Type B pancreatic cell (in vitro differentiated cells): ENCODE measurements at regions not wholly inside any gene's neighbourhood (a gene's known extent, or its start where the extent isn't known, plus 50 kb on each side); places are given as distances from the start of the nearest gene placed in this dataset.

Experiments
- DNase-seq: peaks from one replicate; pipeline ENCODE4 v3.0.0; 2021; ENCODE audit warnings: mixed read lengths; ENCODE audit not compliant: unreplicated experiment; ENCODE audit errors: extremely low spot score
- H3K27ac Mint-ChIP-seq: 2 replicates; pipeline ENCODE4 v1.8.0; 2021; ENCODE audit warnings: mild to moderate bottlenecking, mixed read lengths
- H3K27me3 Mint-ChIP-seq: 2 replicates; pipeline ENCODE4 v1.8.0; 2021; ENCODE audit warnings: mixed read lengths
- H3K36me3 Mint-ChIP-seq: 2 replicates; pipeline ENCODE4 v1.8.0; 2021; ENCODE audit warnings: mixed read lengths
- H3K4me1 Mint-ChIP-seq: one replicate; pipeline ENCODE4 v1.8.0; 2021; ENCODE audit warnings: mixed read lengths; ENCODE audit not compliant: unreplicated experiment
- H3K4me3 Mint-ChIP-seq: 2 replicates; pipeline ENCODE4 v1.8.0; 2021; ENCODE audit warnings: mild to moderate bottlenecking, mixed read lengths
- H3K9me3 Mint-ChIP-seq: 2 replicates; pipeline ENCODE4 v1.8.0; 2021; ENCODE audit warnings: mixed read lengths
- TF ChIP-seq, protein P1 (sequence below): fragments of 200-600 bp; sonication (generic); conservative IDR thresholded peaks from 2 replicates; pipeline ENCODE4 v1.5.0; 2021; ENCODE audit warnings: antibody characterized with exemption, mild to moderate bottlenecking

DNA sequence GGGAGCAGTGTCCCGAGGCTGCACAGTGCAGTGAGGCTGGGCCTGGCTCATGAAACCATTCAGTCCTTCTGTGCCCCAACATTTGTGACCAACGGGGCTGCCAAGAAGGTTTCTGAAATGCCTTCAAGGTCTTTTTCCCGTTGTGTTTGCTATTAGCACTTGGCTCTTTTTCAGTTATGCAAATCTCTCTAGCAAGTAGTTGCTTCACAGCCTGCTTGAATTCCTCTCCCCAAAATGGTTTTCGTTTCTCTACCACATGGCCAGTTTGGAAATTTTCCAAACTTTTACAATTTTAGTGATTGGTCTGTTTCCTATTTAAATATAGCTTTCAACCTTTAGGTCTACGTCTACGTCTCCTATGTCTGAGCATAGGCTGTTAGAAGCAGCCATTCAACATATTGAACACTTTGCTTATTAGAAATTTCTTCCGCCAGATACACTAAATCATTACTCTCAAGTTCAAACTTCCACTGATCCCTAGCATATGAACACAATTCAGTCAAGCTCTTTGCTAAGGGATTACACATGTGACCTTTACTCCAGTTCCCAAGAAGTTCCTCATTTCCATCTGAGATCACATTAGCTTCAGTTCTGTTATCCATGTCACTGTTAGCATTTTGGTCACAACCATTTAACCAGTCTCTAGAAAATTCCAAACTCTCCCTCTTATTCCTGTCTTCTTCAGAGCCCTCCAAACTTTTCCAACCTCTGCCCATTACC lies 901.8 kb downstream of the GLUD2 start:
- H3K4me3 Mint-ChIP-seq, result no peak overlapping the region
- H3K36me3 Mint-ChIP-seq, result no peaks in the 10 kb centered on the region
- no peaks in the 10 kb centered on the region for H3K9me3 Mint-ChIP-seq
- TF ChIP-seq, protein P1, sequence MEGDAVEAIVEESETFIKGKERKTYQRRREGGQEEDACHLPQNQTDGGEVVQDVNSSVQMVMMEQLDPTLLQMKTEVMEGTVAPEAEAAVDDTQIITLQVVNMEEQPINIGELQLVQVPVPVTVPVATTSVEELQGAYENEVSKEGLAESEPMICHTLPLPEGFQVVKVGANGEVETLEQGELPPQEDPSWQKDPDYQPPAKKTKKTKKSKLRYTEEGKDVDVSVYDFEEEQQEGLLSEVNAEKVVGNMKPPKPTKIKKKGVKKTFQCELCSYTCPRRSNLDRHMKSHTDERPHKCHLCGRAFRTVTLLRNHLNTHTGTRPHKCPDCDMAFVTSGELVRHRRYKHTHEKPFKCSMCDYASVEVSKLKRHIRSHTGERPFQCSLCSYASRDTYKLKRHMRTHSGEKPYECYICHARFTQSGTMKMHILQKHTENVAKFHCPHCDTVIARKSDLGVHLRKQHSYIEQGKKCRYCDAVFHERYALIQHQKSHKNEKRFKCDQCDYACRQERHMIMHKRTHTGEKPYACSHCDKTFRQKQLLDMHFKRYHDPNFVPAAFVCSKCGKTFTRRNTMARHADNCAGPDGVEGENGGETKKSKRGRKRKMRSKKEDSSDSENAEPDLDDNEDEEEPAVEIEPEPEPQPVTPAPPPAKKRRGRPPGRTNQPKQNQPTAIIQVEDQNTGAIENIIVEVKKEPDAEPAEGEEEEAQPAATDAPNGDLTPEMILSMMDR, result no peak
- H3K27ac Mint-ChIP-seq, result no peak overlapping the region
- no peaks in the 10 kb centered on the region for H3K4me1 Mint-ChIP-seq
- no peaks in the 10 kb centered on the region for H3K27me3 Mint-ChIP-seq
- DNase-seq, result no peak

DNA sequence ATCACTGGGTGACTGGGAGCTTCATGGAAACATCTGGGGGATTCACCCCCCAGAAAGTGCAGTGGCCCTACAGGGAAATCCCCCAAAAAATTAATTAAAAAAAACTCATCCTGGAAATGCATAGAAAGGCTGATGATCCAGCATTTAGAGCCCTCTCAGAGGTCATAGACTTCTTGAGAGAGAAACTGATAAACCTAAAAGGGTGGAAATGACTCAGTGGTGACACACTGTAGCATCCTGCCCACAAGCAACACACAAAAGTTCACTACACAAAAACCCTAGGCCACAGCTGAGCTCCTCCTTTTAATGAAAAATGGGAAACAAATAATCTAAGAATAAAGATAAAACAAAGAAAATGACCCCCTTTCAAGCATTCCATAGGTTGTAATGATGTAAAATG lies 911.5 kb downstream of the GLUD2 start:
- no peaks in the 10 kb centered on the region for H3K36me3 Mint-ChIP-seq
- no peaks in the 10 kb centered on the region for H3K4me1 Mint-ChIP-seq
- no peak overlapping the region for H3K4me3 Mint-ChIP-seq
- peaks cover 11% of the 10 kb centered on the region for H3K9me3 Mint-ChIP-seq
- DNase-seq, result no peak
- no peak overlapping the region for H3K27ac Mint-ChIP-seq
- no peaks in the 10 kb centered on the region for H3K27me3 Mint-ChIP-seq
- TF ChIP-seq, protein P1, result no peak

DNA sequence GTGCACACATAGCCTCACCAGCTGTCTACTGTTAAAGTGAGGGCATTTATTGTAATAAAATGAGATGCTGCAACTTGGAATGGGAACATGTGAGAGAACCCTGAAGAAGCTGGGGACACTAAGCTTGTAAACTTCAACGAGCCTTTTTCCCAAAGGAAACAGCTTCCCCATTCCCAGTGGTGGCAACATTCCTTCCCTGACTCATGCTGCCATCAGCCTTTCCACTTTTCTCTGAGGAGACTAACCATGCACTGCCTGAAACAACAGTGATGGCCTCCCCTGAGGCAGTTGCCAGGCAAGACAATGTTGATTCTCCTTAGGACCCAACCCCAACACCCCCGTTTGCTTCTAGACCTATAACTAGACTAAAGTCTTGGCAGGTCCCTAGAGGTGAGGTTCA lies 928.3 kb downstream of the GLUD2 start:
- H3K27me3 Mint-ChIP-seq, result no peaks in the 10 kb centered on the region
- no peak for DNase-seq
- TF ChIP-seq, protein P1, result no peak
- H3K4me1 Mint-ChIP-seq, result no peaks in the 10 kb centered on the region
- H3K27ac Mint-ChIP-seq, result no peak overlapping the region
- no peak overlapping the region for H3K4me3 Mint-ChIP-seq
- H3K36me3 Mint-ChIP-seq, result no peaks in the 10 kb centered on the region
- peaks cover 4% of the 10 kb centered on the region for H3K9me3 Mint-ChIP-seq

DNA sequence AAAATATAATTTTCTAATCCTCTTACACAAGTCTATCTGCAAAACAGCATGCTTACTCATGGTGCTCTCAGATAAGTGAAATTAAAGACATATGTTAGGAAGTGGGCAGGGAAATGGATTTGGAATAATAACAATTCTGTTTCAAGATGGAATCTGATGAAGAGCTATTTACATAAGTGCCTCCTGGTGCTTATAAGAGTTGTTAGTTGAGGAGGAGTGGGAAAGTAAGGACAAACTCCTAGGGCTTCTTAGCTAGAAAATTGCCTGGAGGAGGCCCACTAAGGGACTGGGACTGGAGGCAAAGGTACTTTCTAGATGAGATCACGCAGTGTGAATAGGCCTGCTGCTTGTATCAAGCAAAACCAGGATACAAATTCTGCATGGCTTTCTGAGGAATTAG lies 939.8 kb downstream of the GLUD2 start:
- no peaks in the 10 kb centered on the region for H3K36me3 Mint-ChIP-seq
- TF ChIP-seq, protein P1, result no peak
- no peak overlapping the region for H3K27ac Mint-ChIP-seq
- no peaks in the 10 kb centered on the region for H3K9me3 Mint-ChIP-seq
- no peaks in the 10 kb centered on the region for H3K4me1 Mint-ChIP-seq
- no peak for DNase-seq
- no peak overlapping the region for H3K4me3 Mint-ChIP-seq
- no peaks in the 10 kb centered on the region for H3K27me3 Mint-ChIP-seq

DNA sequence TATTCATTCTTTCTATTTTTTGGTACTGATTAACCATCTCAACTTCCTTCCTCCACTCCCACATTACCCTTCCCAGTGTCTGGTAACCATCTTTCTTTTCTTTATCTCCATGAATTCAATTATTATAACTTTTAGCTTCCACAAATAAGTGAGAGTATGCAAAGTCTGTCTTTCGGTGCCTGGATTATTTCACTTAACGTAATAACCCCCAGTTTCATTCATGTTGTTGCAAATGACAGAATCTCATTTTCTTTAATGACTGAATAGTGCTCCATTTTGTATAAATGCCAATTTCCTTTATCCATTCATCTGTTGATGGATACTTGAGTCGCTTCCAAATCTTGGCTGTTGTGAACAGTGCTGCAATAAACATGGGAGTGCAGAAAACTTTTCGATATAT lies 940.4 kb downstream of the GLUD2 start:
- no peaks in the 10 kb centered on the region for H3K36me3 Mint-ChIP-seq
- H3K9me3 Mint-ChIP-seq, result no peaks in the 10 kb centered on the region
- TF ChIP-seq, protein P1, result no peak
- no peaks in the 10 kb centered on the region for H3K27me3 Mint-ChIP-seq
- no peak for DNase-seq
- H3K27ac Mint-ChIP-seq, result no peak overlapping the region
- H3K4me3 Mint-ChIP-seq, result no peak overlapping the region
- no peaks in the 10 kb centered on the region for H3K4me1 Mint-ChIP-seq
